Caco-2 (cell line): ENCODE measurements at regions not wholly inside any gene's neighbourhood (a gene's known extent, or its start where the extent isn't known, plus 50 kb on each side); places are given as distances from the start of the nearest gene placed in this dataset.

ENCODE experiments used
- BruUV-seq: library from RNA; stranded (reverse); fragments of 400-500 nt; replicated peaks from 2 replicates; lab custom pipeline; 2021; lab: Mats Ljungman, UMichigan
- CTCF ChIA-PET: fragments of 300-600 bp; sonication (Branson Sonifier 250); formaldehyde crosslinking; loops from one replicate; lab custom pipeline; 2022; ENCODE audit warnings: antibody characterized with exemption; lab: Charles Lee
- POLR2A ChIA-PET: fragments of 300-600 bp; sonication (Branson Sonifier 250); formaldehyde crosslinking; loops from one replicate; lab custom pipeline; 2022; ENCODE audit warnings: antibody characterized with exemption; lab: Charles Lee
- DNase-seq, 2 experiments: peaks; one replicate each; pipeline versions ENCODE4 v3.0.0 to v3.0.0-alpha.2; 2020 to 2022
- H3K27me3 ChIP-seq: replicated peaks from 2 replicates; pipeline ENCODE4 v1.6.0; 2011; ENCODE audit warnings: low read length; ENCODE audit not compliant: control insufficient read depth, insufficient read depth
- H3K36me3 ChIP-seq: 2 replicates; pipeline ENCODE4 v1.5.1; 2011; ENCODE audit warnings: low read length; ENCODE audit not compliant: control insufficient read depth, insufficient read depth
- H3K4me1 ChIP-seq: fragments of 250-450 bp; sonication (Bioruptor Pico); 2 replicates; pipeline ENCODE4 v1.5.1; 2020; ENCODE audit warnings: mild to moderate bottlenecking
- H3K4me3 ChIP-seq: 2 replicates; pipeline ENCODE4 v1.5.1; 2011; ENCODE audit warnings: low read depth, mild to moderate bottlenecking, control low read depth, low read length
- H3K9me3 ChIP-seq: fragments of 250-450 bp; sonication (Bioruptor Pico); 2 replicates; pipeline ENCODE4 v1.5.1; 2020; ENCODE audit warnings: mild to moderate bottlenecking, moderate library complexity
- H3K27ac Mint-ChIP-seq: one replicate; pipeline ENCODE4 v1.8.0; 2022; ENCODE audit warnings: mixed read lengths; ENCODE audit not compliant: unreplicated experiment
- H3K27me3 Mint-ChIP-seq: one replicate; pipeline ENCODE4 v1.8.0; 2022; ENCODE audit warnings: mixed read lengths; ENCODE audit not compliant: insufficient read depth, unreplicated experiment
- H3K36me3 Mint-ChIP-seq: one replicate; pipeline ENCODE4 v1.8.0; 2022; ENCODE audit warnings: mild to moderate bottlenecking, mixed read lengths; ENCODE audit not compliant: insufficient read depth, unreplicated experiment
- H3K4me1 Mint-ChIP-seq: one replicate; pipeline ENCODE4 v1.8.0; 2022; ENCODE audit warnings: low read depth, mixed read lengths; ENCODE audit not compliant: unreplicated experiment
- H3K4me3 Mint-ChIP-seq: one replicate; pipeline ENCODE4 v1.8.0; 2022; ENCODE audit warnings: mild to moderate bottlenecking, moderate library complexity, mixed read lengths; ENCODE audit not compliant: unreplicated experiment
- H3K9me3 Mint-ChIP-seq: one replicate; pipeline ENCODE4 v1.8.0; 2022; ENCODE audit warnings: mixed read lengths; ENCODE audit not compliant: unreplicated experiment
- intact Hi-C: fragments of 100-400 bp; cut with micrococcal nuclease; formaldehyde crosslinking; loops from one replicate; pipeline ENCODE4 v1.10.0; 2022; ENCODE audit not compliant: unreplicated experiment
- TF ChIP-seq, protein P1 (sequence below), 2 experiments: fragments of 200-600 bp in 1 of 2; IDR thresholded peaks; 1 replicate in 1 of 2; 2 replicates in 1 of 2; pipeline versions ENCODE4 v1.5.1 to v1.8.0; 2011 to 2022; ENCODE audit warnings: antibody characterized with exemption in 1 of 2, control low read depth in 1 of 2, inconsistent platforms in 1 of 2, low read depth in 1 of 2, low read length in 1 of 2, mild to moderate bottlenecking in 1 of 2, moderate library complexity in 1 of 2; ENCODE audit not compliant: insufficient read depth in 1 of 2, severe bottlenecking in 1 of 2, unreplicated experiment in 1 of 2

GRCh38 chr6:49030251-49031020 lies 432.6 kb downstream of the MMUT start:
- ChIA-PET POLR2A (no interaction called here), CTCF (no interaction called here)
- intact Hi-C loops: no loop called here
- Histone ChIP-seq H3K4me1 (no peaks in the 10 kb centered on the region), H3K4me3 (no peak overlapping the region), H3K27me3 (no peaks in the 10 kb centered on the region), H3K36me3 (no peaks in the 10 kb centered on the region), H3K9me3 (no peaks in the 10 kb centered on the region)
- no peak for DNase-seq
- Mint-ChIP-seq H3K9me3 (no peaks in the 10 kb centered on the region), H3K27ac (no peak overlapping the region), H3K36me3 (no peaks in the 10 kb centered on the region), H3K4me1 (no peaks in the 10 kb centered on the region), H3K27me3 (no peaks in the 10 kb centered on the region), H3K4me3 (no peak overlapping the region)
- BruUV-seq: no TSS peak
- TF ChIP-seq, protein P1, sequence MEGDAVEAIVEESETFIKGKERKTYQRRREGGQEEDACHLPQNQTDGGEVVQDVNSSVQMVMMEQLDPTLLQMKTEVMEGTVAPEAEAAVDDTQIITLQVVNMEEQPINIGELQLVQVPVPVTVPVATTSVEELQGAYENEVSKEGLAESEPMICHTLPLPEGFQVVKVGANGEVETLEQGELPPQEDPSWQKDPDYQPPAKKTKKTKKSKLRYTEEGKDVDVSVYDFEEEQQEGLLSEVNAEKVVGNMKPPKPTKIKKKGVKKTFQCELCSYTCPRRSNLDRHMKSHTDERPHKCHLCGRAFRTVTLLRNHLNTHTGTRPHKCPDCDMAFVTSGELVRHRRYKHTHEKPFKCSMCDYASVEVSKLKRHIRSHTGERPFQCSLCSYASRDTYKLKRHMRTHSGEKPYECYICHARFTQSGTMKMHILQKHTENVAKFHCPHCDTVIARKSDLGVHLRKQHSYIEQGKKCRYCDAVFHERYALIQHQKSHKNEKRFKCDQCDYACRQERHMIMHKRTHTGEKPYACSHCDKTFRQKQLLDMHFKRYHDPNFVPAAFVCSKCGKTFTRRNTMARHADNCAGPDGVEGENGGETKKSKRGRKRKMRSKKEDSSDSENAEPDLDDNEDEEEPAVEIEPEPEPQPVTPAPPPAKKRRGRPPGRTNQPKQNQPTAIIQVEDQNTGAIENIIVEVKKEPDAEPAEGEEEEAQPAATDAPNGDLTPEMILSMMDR (IDR thresholded peaks at IDR 0.05; ENCODE audit: insufficient read depth in 1 of 2, low read depth in 1 of 2, low read length in 1 of 2, severe bottlenecking in 1 of 2, unreplicated experiment in 1 of 2): no peak

GRCh38 chr6:49027644-49028043 lies 435.4 kb downstream of the MMUT start:
- no peaks in the 10 kb centered on the region for H3K4me1 Mint-ChIP-seq
- no peak overlapping the region for H3K4me3 ChIP-seq
- H3K27me3 Mint-ChIP-seq: no peaks in the 10 kb centered on the region
- ChIA-PET POLR2A (no interaction called here), CTCF (no interaction called here)
- H3K9me3 Mint-ChIP-seq: no peaks in the 10 kb centered on the region
- no peak overlapping the region for H3K27ac Mint-ChIP-seq
- no peaks in the 10 kb centered on the region for H3K9me3 ChIP-seq
- H3K27me3 ChIP-seq: no peaks in the 10 kb centered on the region
- H3K36me3 ChIP-seq: no peaks in the 10 kb centered on the region
- H3K4me3 Mint-ChIP-seq: no peak overlapping the region
- intact Hi-C loops: no loop called here
- DNase-seq: no peak
- no TSS peak for BruUV-seq
- H3K36me3 Mint-ChIP-seq: no peaks in the 10 kb centered on the region
- TF ChIP-seq, protein P1 (IDR thresholded peaks at IDR 0.05; ENCODE audit: insufficient read depth in 1 of 2, low read depth in 1 of 2, low read length in 1 of 2, severe bottlenecking in 1 of 2, unreplicated experiment in 1 of 2): no peak
- no peaks in the 10 kb centered on the region for H3K4me1 ChIP-seq

GRCh38 chr6:49025273-49026240 lies 437.5 kb downstream of the MMUT start:
- no peaks in the 10 kb centered on the region for H3K9me3 ChIP-seq
- H3K27me3 ChIP-seq: no peaks in the 10 kb centered on the region
- CTCF ChIA-PET: no interaction called here
- intact Hi-C loops: no loop called here
- H3K4me3 ChIP-seq: no peak overlapping the region
- Mint-ChIP-seq H3K9me3 (no peaks in the 10 kb centered on the region), H3K4me1 (no peaks in the 10 kb centered on the region), H3K27me3 (no peaks in the 10 kb centered on the region), H3K27ac (no peak overlapping the region), H3K36me3 (no peaks in the 10 kb centered on the region), H3K4me3 (no peak overlapping the region)
- POLR2A ChIA-PET: no interaction called here
- BruUV-seq: no TSS peak
- no peaks in the 10 kb centered on the region for H3K4me1 ChIP-seq
- no peak for DNase-seq
- no peaks in the 10 kb centered on the region for H3K36me3 ChIP-seq
- TF ChIP-seq, protein P1 (IDR thresholded peaks at IDR 0.05; ENCODE audit: insufficient read depth in 1 of 2, low read depth in 1 of 2, low read length in 1 of 2, severe bottlenecking in 1 of 2, unreplicated experiment in 1 of 2): no peak
